Parathyroid adenoma (tissue), 2 donors: ENCODE measurements at regions not wholly inside any gene's neighbourhood (a gene's known extent, or its start where the extent isn't known, plus 50 kb on each side); places are given as distances from the start of the nearest gene placed in this dataset.

Experiments used
- H2AFZ ChIP-seq: fragments of 300-600 bp; sonication (generic); one replicate; pipeline ENCODE4 v1.7.0; 2017; ENCODE audit warnings: antibody characterized with exemption, mild to moderate bottlenecking
- H3K27ac ChIP-seq: fragments of 300-600 bp; sonication (generic); one replicate; pipeline ENCODE4 v1.7.0; 2017
- H3K27me3 ChIP-seq: fragments of 300-600 bp; sonication (generic); one replicate; pipeline ENCODE4 v1.7.0; 2017; ENCODE audit warnings: low read length; ENCODE audit not compliant: control insufficient read depth, insufficient read depth
- H3K36me3 ChIP-seq: fragments of 300-600 bp; sonication (generic); one replicate; pipeline ENCODE4 v1.7.0; 2017; ENCODE audit warnings: low read length; ENCODE audit not compliant: control insufficient read depth, insufficient read depth
- H3K4me1 ChIP-seq: fragments of 300-600 bp; sonication (generic); one replicate; pipeline ENCODE4 v1.7.0; 2017; ENCODE audit warnings: control low read depth
- H3K4me2 ChIP-seq: fragments of 300-600 bp; sonication (generic); one replicate; pipeline ENCODE4 v1.7.0; 2017; ENCODE audit warnings: low read length
- H3K4me3 ChIP-seq: fragments of 300-600 bp; sonication (generic); one replicate; pipeline ENCODE4 v1.7.0; 2017; ENCODE audit warnings: low read depth, low read length
- H3K79me2 ChIP-seq: fragments of 300-600 bp; sonication (generic); one replicate; pipeline ENCODE4 v1.7.0; 2017; ENCODE audit warnings: control low read depth
- H3K9ac ChIP-seq: fragments of 300-600 bp; sonication (generic); one replicate; pipeline ENCODE4 v1.7.0; 2017; ENCODE audit warnings: mild to moderate bottlenecking
- H3K9me3 ChIP-seq: fragments of 300-600 bp; sonication (generic); one replicate; pipeline ENCODE4 v1.7.0; 2017; ENCODE audit warnings: low read length; ENCODE audit not compliant: control insufficient read depth
- TF ChIP-seq, protein P1 (sequence below): fragments of 300-600 bp; sonication (generic); IDR thresholded peaks from one replicate; pipeline ENCODE4 v1.7.0; 2017; ENCODE audit warnings: antibody characterized with exemption, mild to moderate bottlenecking
- donor health status: primary hyperparathyroidism.

GRCh38 chr21:39085843-39086405, 97.3 kb downstream of the PSMG1 start:
- Histone ChIP-seq H3K4me3 (no peak overlapping the region), H3K36me3 (no peaks in the 10 kb centered on the region), H3K9ac (no peak overlapping the region), H3K9me3 (no peaks in the 10 kb centered on the region), H3K27me3 (no peaks in the 10 kb centered on the region), H3K4me2 (no peak overlapping the region), H3K27ac (no peak overlapping the region), H3K4me1 (peaks cover 3% of the 10 kb centered on the region), H2AFZ (no peak overlapping the region), H3K79me2 (no peaks in the 10 kb centered on the region)
- TF ChIP-seq, protein P1, sequence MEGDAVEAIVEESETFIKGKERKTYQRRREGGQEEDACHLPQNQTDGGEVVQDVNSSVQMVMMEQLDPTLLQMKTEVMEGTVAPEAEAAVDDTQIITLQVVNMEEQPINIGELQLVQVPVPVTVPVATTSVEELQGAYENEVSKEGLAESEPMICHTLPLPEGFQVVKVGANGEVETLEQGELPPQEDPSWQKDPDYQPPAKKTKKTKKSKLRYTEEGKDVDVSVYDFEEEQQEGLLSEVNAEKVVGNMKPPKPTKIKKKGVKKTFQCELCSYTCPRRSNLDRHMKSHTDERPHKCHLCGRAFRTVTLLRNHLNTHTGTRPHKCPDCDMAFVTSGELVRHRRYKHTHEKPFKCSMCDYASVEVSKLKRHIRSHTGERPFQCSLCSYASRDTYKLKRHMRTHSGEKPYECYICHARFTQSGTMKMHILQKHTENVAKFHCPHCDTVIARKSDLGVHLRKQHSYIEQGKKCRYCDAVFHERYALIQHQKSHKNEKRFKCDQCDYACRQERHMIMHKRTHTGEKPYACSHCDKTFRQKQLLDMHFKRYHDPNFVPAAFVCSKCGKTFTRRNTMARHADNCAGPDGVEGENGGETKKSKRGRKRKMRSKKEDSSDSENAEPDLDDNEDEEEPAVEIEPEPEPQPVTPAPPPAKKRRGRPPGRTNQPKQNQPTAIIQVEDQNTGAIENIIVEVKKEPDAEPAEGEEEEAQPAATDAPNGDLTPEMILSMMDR: no peak

DNA sequence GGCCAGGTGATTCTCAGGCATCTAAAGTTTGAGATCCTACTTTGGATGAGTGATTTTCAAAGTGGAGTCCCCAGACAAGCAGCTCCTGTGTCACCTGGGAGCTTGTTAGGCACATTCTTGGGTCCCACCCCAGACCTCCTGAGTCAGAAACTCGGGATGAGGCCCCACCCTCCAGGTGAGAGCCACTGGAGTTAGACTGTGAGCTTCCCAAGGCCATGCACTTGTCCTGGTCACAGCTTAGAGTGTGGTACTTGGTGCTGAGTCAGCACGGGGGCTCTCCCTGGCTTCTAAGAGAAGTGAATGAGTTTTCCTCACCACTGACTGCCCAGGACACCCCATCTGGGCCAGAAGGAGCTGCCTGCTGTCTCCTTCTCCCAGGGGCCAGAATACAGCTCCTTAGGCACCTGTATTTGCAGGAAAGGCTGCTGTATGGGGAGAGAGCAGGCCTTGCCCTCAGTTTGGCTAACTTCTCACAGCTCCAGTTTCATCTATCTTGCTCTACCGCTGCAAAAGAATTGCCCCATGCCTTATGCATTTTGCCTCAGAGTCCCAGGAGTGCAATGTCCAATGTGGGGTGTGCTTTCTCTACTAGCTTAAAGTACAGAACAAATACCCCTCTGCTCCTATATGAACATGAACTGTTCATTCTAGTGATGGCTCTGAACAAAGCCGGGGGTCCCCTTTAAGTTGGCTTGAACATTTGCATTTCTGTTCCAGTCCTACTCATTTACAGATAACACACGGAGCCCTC, 98.1 kb downstream of the PSMG1 start:
- Histone ChIP-seq H3K4me2 (no peak overlapping the region), H2AFZ (no peak overlapping the region), H3K27ac (no peak overlapping the region), H3K4me3 (no peak overlapping the region), H3K79me2 (no peaks in the 10 kb centered on the region), H3K9me3 (no peaks in the 10 kb centered on the region), H3K9ac (no peak overlapping the region), H3K27me3 (no peaks in the 10 kb centered on the region), H3K4me1 (peaks cover 3% of the 10 kb centered on the region), H3K36me3 (no peaks in the 10 kb centered on the region)
- TF ChIP-seq, protein P1: no peak

DNA sequence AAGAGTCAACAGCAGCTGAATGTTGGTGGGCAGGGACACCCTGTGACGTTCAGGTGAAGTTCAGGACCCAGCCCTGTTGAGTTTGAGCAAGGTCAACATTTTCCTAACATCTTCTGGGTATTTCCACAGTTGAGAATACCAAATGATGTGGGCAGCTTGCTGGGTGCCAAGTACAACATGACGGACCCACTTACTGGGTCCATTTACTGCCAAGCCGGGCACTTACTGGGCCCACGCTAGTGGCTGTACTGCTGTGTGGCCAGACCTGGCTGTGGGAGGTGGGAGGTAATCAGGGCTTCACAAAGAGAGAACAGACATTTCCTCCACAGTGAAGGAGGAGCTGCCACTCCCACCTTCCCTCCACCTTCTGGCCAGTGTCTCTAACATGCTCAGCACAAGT, 99.2 kb downstream of the PSMG1 start:
- H2AFZ ChIP-seq: no peak overlapping the region
- no peak overlapping the region for H3K4me2 ChIP-seq
- no peak overlapping the region for H3K27ac ChIP-seq
- H3K4me1 ChIP-seq: peaks cover 3% of the 10 kb centered on the region
- H3K27me3 ChIP-seq: no peaks in the 10 kb centered on the region
- TF ChIP-seq, protein P1: no peak
- no peaks in the 10 kb centered on the region for H3K9me3 ChIP-seq
- no peak overlapping the region for H3K4me3 ChIP-seq
- H3K36me3 ChIP-seq: no peaks in the 10 kb centered on the region
- H3K9ac ChIP-seq: no peak overlapping the region
- H3K79me2 ChIP-seq: no peaks in the 10 kb centered on the region

DNA sequence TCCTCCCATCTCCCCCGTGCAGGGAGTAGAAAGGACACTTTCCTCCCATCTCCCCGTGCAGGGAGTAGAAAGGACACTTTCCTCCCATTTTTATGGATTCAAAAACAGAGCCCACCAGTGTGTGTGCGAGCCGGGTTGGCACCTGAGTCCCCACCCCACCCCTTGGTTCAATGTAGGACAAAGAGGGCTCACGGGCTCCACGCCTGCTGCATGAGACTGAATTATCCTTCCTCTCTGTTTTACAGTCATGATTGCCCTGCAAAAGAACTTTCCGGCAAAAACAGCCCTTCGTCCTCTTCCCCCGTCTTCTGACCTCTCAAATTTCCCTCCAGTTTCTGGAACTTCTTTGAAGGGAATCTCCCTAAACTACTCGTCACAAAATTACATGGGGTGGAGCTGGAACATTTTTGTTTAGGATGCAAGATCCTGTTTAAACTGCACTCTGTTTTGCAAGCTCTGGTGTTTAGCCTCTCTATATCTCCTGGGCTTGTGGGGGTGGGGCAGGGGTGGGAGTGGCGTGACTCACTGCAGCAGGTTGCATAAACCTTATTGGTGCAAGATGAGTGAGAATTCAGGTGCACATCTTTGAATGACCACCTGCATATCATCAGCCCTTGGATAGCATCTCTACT, 99.8 kb downstream of the PSMG1 start:
- H3K4me1 ChIP-seq: peaks cover 3% of the 10 kb centered on the region

More for the DNA sequence above, 99.8 kb downstream of the PSMG1 start:
- no peaks in the 10 kb centered on the region for H3K9me3 ChIP-seq
- no peaks in the 10 kb centered on the region for H3K27me3 ChIP-seq
- H3K79me2 ChIP-seq: no peaks in the 10 kb centered on the region
- no peaks in the 10 kb centered on the region for H3K36me3 ChIP-seq
- TF ChIP-seq, protein P1: no peak
- no peak overlapping the region for H3K4me2 ChIP-seq
- H3K4me3 ChIP-seq: no peak overlapping the region
- H2AFZ ChIP-seq: peak overlapping the region; percentile 22
- no peak overlapping the region for H3K9ac ChIP-seq
- H3K27ac ChIP-seq: peak overlapping the region; percentile 69
